WTC11 (cell line): ENCODE measurements at regions not wholly inside any gene's neighbourhood (a gene's known extent, or its start where the extent isn't known, plus 50 kb on each side); places are given as distances from the start of the nearest gene placed in this dataset.

ENCODE experiments used
- ATAC-seq: fragments of 200-7000 bp; cut with Tn5 transposase; 2 replicates; pipeline ENCODE4 v1.10.0; 2021; ENCODE audit warnings: mild to moderate bottlenecking, moderate library complexity
- CTCF ChIA-PET: fragments of 300-600 bp; sonication (Branson Sonifier 250); formaldehyde crosslinking; loops from one replicate; lab custom pipeline; 2021; ENCODE audit warnings: antibody characterized with exemption; lab: Charles Lee
- POLR2A ChIA-PET: fragments of 350-600 bp; sonication (Branson Sonifier 250); formaldehyde crosslinking; loops from one replicate; lab custom pipeline; 2021; ENCODE audit warnings: antibody characterized with exemption; lab: Charles Lee
- DNase-seq: peaks from one replicate; pipeline ENCODE4 v3.0.0; 2021; ENCODE audit warnings: low spot score
- H3K27ac Mint-ChIP-seq: 2 replicates; pipeline ENCODE4 v1.8.0; 2021; ENCODE audit warnings: mixed read lengths
- H3K27me3 Mint-ChIP-seq: 2 replicates; pipeline ENCODE4 v1.8.0; 2021; ENCODE audit warnings: low read depth, mild to moderate bottlenecking, moderate library complexity, mixed read lengths
- H3K36me3 Mint-ChIP-seq: 2 replicates; pipeline ENCODE4 v1.8.0; 2021; ENCODE audit warnings: mixed read lengths
- H3K4me1 Mint-ChIP-seq: 2 replicates; pipeline ENCODE4 v1.8.0; 2022; ENCODE audit warnings: mixed read lengths
- H3K4me3 Mint-ChIP-seq: 2 replicates; pipeline ENCODE4 v1.8.0; 2021; ENCODE audit warnings: mild to moderate bottlenecking, moderate library complexity, mixed read lengths
- H3K9me3 Mint-ChIP-seq: 2 replicates; pipeline ENCODE4 v1.8.0; 2021; ENCODE audit warnings: mixed read lengths
- ATF2 ChIP-seq: sonication (generic); formaldehyde crosslinking; IDR thresholded peaks from 2 replicates; pipeline ENCODE4 v1.8.1; 2022; ENCODE audit warnings: low read depth, missing genetic modification reagents, borderline replicate concordance
- ATF3 ChIP-seq: sonication (generic); formaldehyde crosslinking; conservative IDR thresholded peaks from 2 replicates; pipeline ENCODE4 v1.8.1; 2022; ENCODE audit warnings: mild to moderate bottlenecking, missing genetic modification reagents
- CREB1 ChIP-seq: sonication (generic); formaldehyde crosslinking; IDR thresholded peaks from 2 replicates; pipeline ENCODE4 v1.8.0; 2023; ENCODE audit warnings: mild to moderate bottlenecking, missing genetic modification reagents
- E2F4 ChIP-seq: sonication (generic); formaldehyde crosslinking; IDR thresholded peaks from 2 replicates; pipeline ENCODE4 v1.8.1; 2022; ENCODE audit warnings: low read depth, mild to moderate bottlenecking, moderate library complexity, missing genetic modification reagents, borderline replicate concordance
- GRHL2 ChIP-seq: fragments of 250-450 bp; sonication (Bioruptor Pico); IDR thresholded peaks from 2 replicates; pipeline ENCODE4 v1.8.0; 2022; ENCODE audit warnings: mild to moderate bottlenecking, moderate library complexity; ENCODE audit not compliant: insufficient replicate concordance, severe bottlenecking
- HMGA2 ChIP-seq: fragments of 250-450 bp; sonication (Bioruptor Pico); IDR thresholded peaks from 2 replicates; pipeline ENCODE4 v1.4.0; 2021; ENCODE audit warnings: mild to moderate bottlenecking, moderate library complexity
- JAZF1 ChIP-seq: fragments of 250-450 bp; sonication (Bioruptor Pico); IDR thresholded peaks from 2 replicates; pipeline ENCODE4 v1.9.0; 2021; ENCODE audit warnings: moderate library complexity, mild to moderate bottlenecking, inconsistent platforms
- KAT7 ChIP-seq: sonication (generic); formaldehyde crosslinking; IDR thresholded peaks from 2 replicates; pipeline ENCODE4 v1.8.1; 2023; ENCODE audit warnings: missing genetic modification reagents, mild to moderate bottlenecking, borderline replicate concordance
- MYBL2 ChIP-seq: sonication (generic); formaldehyde crosslinking; IDR thresholded peaks from 2 replicates; pipeline ENCODE4 v1.8.1; 2023; ENCODE audit warnings: mild to moderate bottlenecking, moderate library complexity, missing genetic modification reagents
- NFATC4 ChIP-seq: fragments of 250-450 bp; sonication (Bioruptor Pico); IDR thresholded peaks from 2 replicates; pipeline ENCODE4 v1.9.0; 2021; ENCODE audit warnings: mild to moderate bottlenecking
- NR2C2 ChIP-seq: sonication (generic); formaldehyde crosslinking; IDR thresholded peaks from 2 replicates; pipeline ENCODE4 v1.8.0; 2022; ENCODE audit warnings: mild to moderate bottlenecking, missing genetic modification reagents
- SMAD3 ChIP-seq: sonication (generic); formaldehyde crosslinking; IDR thresholded peaks from 2 replicates; pipeline ENCODE4 v1.8.0; 2022; ENCODE audit warnings: missing genetic modification reagents, mild to moderate bottlenecking, borderline replicate concordance
- TEAD4 ChIP-seq: sonication (generic); formaldehyde crosslinking; IDR thresholded peaks from 2 replicates; pipeline ENCODE4 v1.8.0; 2022; ENCODE audit warnings: mild to moderate bottlenecking, missing genetic modification reagents
- ZNF219 ChIP-seq: sonication (generic); formaldehyde crosslinking; IDR thresholded peaks from 2 replicates; pipeline ENCODE4 v1.8.0; 2023; ENCODE audit warnings: missing genetic modification reagents, mild to moderate bottlenecking, borderline replicate concordance
- ZNF281 ChIP-seq: sonication (generic); formaldehyde crosslinking; IDR thresholded peaks from 2 replicates; pipeline ENCODE4 v1.8.0; 2023; ENCODE audit warnings: mild to moderate bottlenecking, missing genetic modification reagents
- ZNF416 ChIP-seq: fragments of 250-450 bp; sonication (Bioruptor Pico); IDR thresholded peaks from 2 replicates; pipeline ENCODE4 v1.9.0; 2021; ENCODE audit warnings: mild to moderate bottlenecking, inconsistent platforms
- ZNF425 ChIP-seq: fragments of 250-450 bp; sonication (Bioruptor Pico); conservative IDR thresholded peaks from 2 replicates; pipeline ENCODE4 v1.9.0; 2021; ENCODE audit warnings: mild to moderate bottlenecking
- ZNF512 ChIP-seq: sonication (generic); formaldehyde crosslinking; IDR thresholded peaks from 2 replicates; pipeline ENCODE4 v1.8.1; 2022; ENCODE audit warnings: missing genetic modification reagents, borderline replicate concordance
- ZNF671 ChIP-seq: fragments of 250-450 bp; sonication (Bioruptor Pico); IDR thresholded peaks from 2 replicates; pipeline ENCODE4 v1.8.0; 2021; ENCODE audit warnings: mild to moderate bottlenecking

- no peak for TF ChIP-seq ZNF425
These were observed 194.4 kb upstream of the TLE4 start (continued) for GRCh38 chr9:79377339-79377855.

GRCh38 chr9:79378107-79378506, 193.7 kb upstream of the TLE4 start:
- CTCF ChIA-PET: no interaction called here
- Mint-ChIP-seq H3K36me3 (peaks cover 7% of the 10 kb centered on the region), H3K4me3 (no peak overlapping the region), H3K4me1 (peaks cover 16% of the 10 kb centered on the region), H3K9me3 (peaks cover 22% of the 10 kb centered on the region), H3K27me3 (no peaks in the 10 kb centered on the region), H3K27ac (no peak overlapping the region)
- TF ChIP-seq JAZF1 (CRISPR knock-in tag) (no peak), KAT7 (CRISPR knock-in tag) (no peak), CREB1 (CRISPR knock-in tag) (no peak), HMGA2 (CRISPR knock-in tag) (no peak), ATF3 (CRISPR knock-in tag) (no peak), ZNF416 (CRISPR knock-in tag) (no peak), NFATC4 (CRISPR knock-in tag) (no peak), SMAD3 (CRISPR knock-in tag) (no peak), MYBL2 (CRISPR knock-in tag) (no peak), E2F4 (CRISPR knock-in tag) (no peak), ZNF281 (CRISPR knock-in tag) (no peak), ZNF219 (CRISPR knock-in tag) (no peak)
- POLR2A ChIA-PET: no interaction called here
- DNase-seq (no peak), ATAC-seq (no peak)

GRCh38 chr9:79382044-79382443, 189.7 kb upstream of the TLE4 start:
- DNase-seq (no peak), ATAC-seq (no peak)
- TF ChIP-seq JAZF1 (CRISPR knock-in tag): no peak
- no peak for TF ChIP-seq TEAD4 (CRISPR knock-in tag)
- Mint-ChIP-seq H3K27ac (no peak overlapping the region), H3K27me3 (no peaks in the 10 kb centered on the region; the same call in 1 of the 2 replicates), H3K9me3 (peaks cover 22% of the 10 kb centered on the region), H3K36me3 (peaks cover 7% of the 10 kb centered on the region), H3K4me3 (no peak overlapping the region), H3K4me1 (peaks cover 16% of the 10 kb centered on the region)
- ChIA-PET CTCF (no interaction called here), POLR2A (no interaction called here)

- H3K9me3 Mint-ChIP-seq: peaks cover 22% of the 10 kb centered on the region
- H3K4me1 Mint-ChIP-seq: peaks cover 16% of the 10 kb centered on the region
- DNase-seq (no peak), ATAC-seq (peak; percentile 34)
- ChIA-PET CTCF (no interaction called here), POLR2A (interaction anchor here (0.8 kb wide), 1 partner anchor 288 kb away, joined by 3 read pairs; no protein-coding TSS in a partner anchor)
- no peaks in the 10 kb centered on the region; the same call in 1 of the 2 replicates for H3K27me3 Mint-ChIP-seq
- peaks cover 7% of the 10 kb centered on the region for H3K36me3 Mint-ChIP-seq
- H3K4me3 Mint-ChIP-seq: no peak overlapping the region
- H3K27ac Mint-ChIP-seq: no peak overlapping the region
- no peak for TF ChIP-seq ATF2 (CRISPR knock-in tag)
- no peak for TF ChIP-seq ZNF671
- TF ChIP-seq GRHL2 (CRISPR knock-in tag): no peak
- TF ChIP-seq NR2C2 (CRISPR knock-in tag): no peak
- no peak for TF ChIP-seq ZNF512 (CRISPR knock-in tag)
These were observed 189.3 kb upstream of the TLE4 start for GRCh38 chr9:79382458-79382857.
